Hepatocyte (in vitro differentiated cells): ENCODE measurements at regions not wholly inside any gene's neighbourhood (a gene's known extent, or its start where the extent isn't known, plus 50 kb on each side); places are given as distances from the start of the nearest gene placed in this dataset.

ENCODE experiments used
- CTCF ChIP-seq: fragments of 200-600 bp; sonication (generic); IDR thresholded peaks from 2 replicates; pipeline ENCODE4 v1.5.1; 2016; ENCODE audit warnings: antibody characterized with exemption, mild to moderate bottlenecking; ENCODE audit not compliant: poor library complexity
- EZH2 ChIP-seq: fragments of 200-600 bp; sonication (generic); IDR thresholded peaks from 2 replicates; pipeline ENCODE4 v1.6.1; 2016; ENCODE audit warnings: antibody characterized with exemption, mild to moderate bottlenecking, borderline replicate concordance

DNA sequence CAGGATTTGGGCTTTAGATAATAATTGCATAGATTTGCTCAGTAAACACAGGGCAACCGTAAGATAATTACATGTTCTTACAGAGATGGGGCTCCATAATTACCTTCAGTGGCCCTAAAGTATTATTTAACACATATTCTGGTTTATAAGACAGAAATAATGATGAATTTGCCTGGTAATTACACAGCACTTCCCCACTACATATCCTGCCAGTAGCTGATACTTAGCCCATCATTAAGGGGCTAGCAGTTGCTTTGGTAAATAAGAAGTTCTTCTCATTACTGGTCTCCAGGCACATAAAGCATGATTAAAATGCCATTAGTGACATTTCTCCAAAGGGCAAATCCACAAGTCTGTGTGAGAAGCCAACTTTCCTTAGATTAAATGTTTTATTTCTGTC, 158.7 kb downstream of the NUAK1 start:
- no peak for TF ChIP-seq CTCF
- TF ChIP-seq EZH2: no peak
